A549 (cell line): ENCODE measurements at regions not wholly inside any gene's neighbourhood (a gene's known extent, or its start where the extent isn't known, plus 50 kb on each side); places are given as distances from the start of the nearest gene placed in this dataset.

Source experiments
- BHLHE40 ChIP-seq: IDR thresholded peaks from 2 replicates; pipeline ENCODE4 v1.6.1; 2012; ENCODE audit warnings: low read depth, low read length, inconsistent platforms
- CTCF ChIP-seq: fragments of >200 bp; sonication (Bioruptor Twin); formaldehyde crosslinking; IDR thresholded peaks from 3 replicates; pipeline ENCODE4 v1.5.1; 2016
- EP300 ChIP-seq, 2 experiments: fragments of >200 bp; sonication (Bioruptor Twin); formaldehyde crosslinking; IDR thresholded peaks; 2 replicates in 1 of 2; 3 replicates in 1 of 2; pipeline ENCODE4 v1.6.1; 2016 to 2017
- GATA3 ChIP-seq: IDR thresholded peaks from 2 replicates; pipeline ENCODE4 v1.6.1; 2012; ENCODE audit warnings: borderline replicate concordance
- POLR2A ChIP-seq: IDR thresholded peaks from 2 replicates; pipeline ENCODE4 v1.6.1; 2012; ENCODE audit warnings: mild to moderate bottlenecking, low read length
- SREBF2 ChIP-seq: fragments of 450-650 bp; IDR thresholded peaks from 2 replicates; pipeline ENCODE4 v1.6.1; 2014; ENCODE audit warnings: mild to moderate bottlenecking, moderate library complexity
- USF2 ChIP-seq: fragments of 450-650 bp; IDR thresholded peaks from 2 replicates; pipeline ENCODE4 v1.6.1; 2014; ENCODE audit warnings: antibody characterized with exemption

GRCh38 chr6:170132561-170132991, 158.3 kb downstream of the DLL1 start:
- TF ChIP-seq POLR2A, result no peak
- TF ChIP-seq EP300 (IDR thresholded peaks at IDR 0.05), result no peak
- TF ChIP-seq USF2, result no peak
- TF ChIP-seq CTCF, result no peak
- no peak for TF ChIP-seq BHLHE40
- TF ChIP-seq GATA3, result no peak
- TF ChIP-seq SREBF2, result no peak
